Stomach (tissue), 4 donors: ENCODE measurements at regions not wholly inside any gene's neighbourhood (a gene's known extent, or its start where the extent isn't known, plus 50 kb on each side); places are given as distances from the start of the nearest gene placed in this dataset.

Experiments used
- EP300 ChIP-seq: sonication (generic); formaldehyde crosslinking; IDR thresholded peaks from one replicate; pipeline ENCODE4 v1.6.1; 2017; ENCODE audit warnings: antibody characterized with exemption
- POLR2A ChIP-seq, 4 donors: fragments of 450-650 bp; IDR thresholded peaks; one replicate each; pipeline ENCODE4 v1.6.1; 2016; ENCODE audit warnings: antibody characterized with exemption in 4 of 4, control low read depth in 2 of 4, mild to moderate bottlenecking in 1 of 4, moderate library complexity in 1 of 4
- POLR2AphosphoS5 ChIP-seq, 3 donors: sonication (generic); formaldehyde crosslinking; IDR thresholded peaks; one replicate each; pipeline ENCODE4 v1.6.1; 2016; ENCODE audit warnings: antibody characterized with exemption in 3 of 3
- TF ChIP-seq, protein P1 (sequence below), 7 experiments: fragments of 450-650 bp in 4 of 7; fragments of 200-600 bp in 3 of 7; sonication (generic) in 3 of 7; IDR thresholded peaks; one replicate each; pipeline ENCODE4 v1.5.1; 2016 to 2019; ENCODE audit warnings: antibody characterized with exemption in 7 of 7, control low read depth in 2 of 7, mild to moderate bottlenecking in 1 of 7

DNA sequence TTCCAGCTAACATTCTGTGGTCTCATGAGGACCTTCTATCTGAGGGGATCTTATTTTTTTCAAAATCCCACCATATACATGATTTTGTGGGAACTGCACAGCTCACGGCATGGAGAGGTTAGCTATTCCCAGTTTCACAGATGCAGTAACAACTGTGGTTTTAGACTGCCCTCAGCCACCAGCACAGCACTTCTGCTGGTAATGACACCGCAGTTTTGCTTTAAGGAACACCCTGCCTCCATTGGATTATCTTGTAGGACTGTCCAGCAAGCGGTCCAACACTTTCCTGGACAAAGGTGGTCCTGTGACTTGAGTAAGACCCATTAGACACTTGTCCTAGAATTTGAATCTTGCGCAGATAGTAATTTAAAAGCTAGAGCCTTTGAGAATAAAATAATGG lies 65.3 kb upstream of the SMNDC1 start:
- TF ChIP-seq, protein P1, sequence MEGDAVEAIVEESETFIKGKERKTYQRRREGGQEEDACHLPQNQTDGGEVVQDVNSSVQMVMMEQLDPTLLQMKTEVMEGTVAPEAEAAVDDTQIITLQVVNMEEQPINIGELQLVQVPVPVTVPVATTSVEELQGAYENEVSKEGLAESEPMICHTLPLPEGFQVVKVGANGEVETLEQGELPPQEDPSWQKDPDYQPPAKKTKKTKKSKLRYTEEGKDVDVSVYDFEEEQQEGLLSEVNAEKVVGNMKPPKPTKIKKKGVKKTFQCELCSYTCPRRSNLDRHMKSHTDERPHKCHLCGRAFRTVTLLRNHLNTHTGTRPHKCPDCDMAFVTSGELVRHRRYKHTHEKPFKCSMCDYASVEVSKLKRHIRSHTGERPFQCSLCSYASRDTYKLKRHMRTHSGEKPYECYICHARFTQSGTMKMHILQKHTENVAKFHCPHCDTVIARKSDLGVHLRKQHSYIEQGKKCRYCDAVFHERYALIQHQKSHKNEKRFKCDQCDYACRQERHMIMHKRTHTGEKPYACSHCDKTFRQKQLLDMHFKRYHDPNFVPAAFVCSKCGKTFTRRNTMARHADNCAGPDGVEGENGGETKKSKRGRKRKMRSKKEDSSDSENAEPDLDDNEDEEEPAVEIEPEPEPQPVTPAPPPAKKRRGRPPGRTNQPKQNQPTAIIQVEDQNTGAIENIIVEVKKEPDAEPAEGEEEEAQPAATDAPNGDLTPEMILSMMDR (IDR thresholded peaks at IDR 0.05), result no peak
- no peak for TF ChIP-seq EP300
- no peak for TF ChIP-seq POLR2A (IDR thresholded peaks at IDR 0.05)
- TF ChIP-seq POLR2AphosphoS5 (IDR thresholded peaks at IDR 0.05), result no peak
